HL-60 (cell line): ENCODE measurements at regions not wholly inside any gene's neighbourhood (a gene's known extent, or its start where the extent isn't known, plus 50 kb on each side); places are given as distances from the start of the nearest gene placed in this dataset.

Experiments
- CTCF ChIP-seq: IDR thresholded peaks from one replicate; pipeline ENCODE4 v1.5.1; 2011; ENCODE audit warnings: low read length, control low read depth, inconsistent platforms; ENCODE audit not compliant: insufficient read depth
- POLR2AphosphoS5 ChIP-seq: IDR thresholded peaks from 2 replicates; pipeline ENCODE4 v1.6.1; 2012; ENCODE audit warnings: low read depth
- REST ChIP-seq: IDR thresholded peaks from 2 replicates; pipeline ENCODE4 v1.6.1; 2012; ENCODE audit warnings: low read depth; ENCODE audit not compliant: insufficient replicate concordance
- SPI1 ChIP-seq: IDR thresholded peaks from 2 replicates; pipeline ENCODE4 v1.6.1; 2012; ENCODE audit warnings: low read depth, mild to moderate bottlenecking, borderline replicate concordance

- TF ChIP-seq POLR2AphosphoS5 = no peak
- no peak for TF ChIP-seq CTCF
- no peak for TF ChIP-seq SPI1
- TF ChIP-seq REST = no peak
Measured at GRCh38 chr4:14289708-14290107, 662.2 kb upstream of the BOD1L1 start.
